OCI-LY1 (cell line): ENCODE measurements at regions not wholly inside any gene's neighbourhood (a gene's known extent, or its start where the extent isn't known, plus 50 kb on each side); places are given as distances from the start of the nearest gene placed in this dataset.

Experiments used
- EZH2 ChIP-seq: fragments of 200-600 bp; sonication (generic), shearing (Covaris generic); IDR thresholded peaks from 2 replicates; pipeline ENCODE4 v1.8.0; 2017; ENCODE audit warnings: borderline replicate concordance, mixed run types, mild to moderate bottlenecking, antibody characterized with exemption, low read length, moderate library complexity, mixed read lengths
- TF ChIP-seq, protein P1 (sequence below): fragments of 200-600 bp; sonication (generic), shearing (Covaris generic); IDR thresholded peaks from 2 replicates; pipeline ENCODE4 v1.5.1; 2017; ENCODE audit warnings: mild to moderate bottlenecking, antibody characterized with exemption, low read length, moderate library complexity, mixed read lengths

DNA sequence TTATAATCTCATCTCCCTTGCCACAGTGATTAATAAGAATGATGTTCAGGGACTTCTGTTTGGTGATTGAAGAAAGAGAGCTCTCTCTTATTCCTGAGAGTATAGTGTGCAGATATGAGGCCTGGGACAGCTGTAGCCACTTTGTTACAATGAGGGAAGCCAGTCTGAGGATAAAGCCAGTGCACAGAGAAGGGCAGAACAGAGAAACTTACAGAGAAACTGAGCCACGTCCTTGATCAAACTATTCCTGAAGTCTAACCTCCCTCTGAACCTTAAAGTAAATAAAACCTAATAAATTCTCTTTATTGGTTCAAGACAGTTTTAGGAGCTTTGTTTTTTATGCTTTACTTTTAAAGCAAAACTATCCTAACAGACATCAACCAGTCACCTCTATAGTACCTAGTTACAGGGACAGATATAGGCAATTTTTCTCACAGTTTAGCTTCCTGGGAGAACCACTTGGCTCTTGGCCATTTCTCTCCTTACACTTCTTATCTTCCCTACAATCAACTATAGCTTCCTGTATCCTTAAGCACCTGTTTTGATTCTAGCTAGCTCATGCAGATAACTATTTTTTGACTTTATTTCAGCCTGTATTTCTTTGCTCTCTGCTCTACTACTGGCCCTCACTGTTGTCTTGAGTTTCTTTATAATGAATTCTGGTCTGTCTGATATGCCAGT, 284.4 kb downstream of the SHQ1 start:
- TF ChIP-seq EZH2: no peak
- TF ChIP-seq, protein P1, sequence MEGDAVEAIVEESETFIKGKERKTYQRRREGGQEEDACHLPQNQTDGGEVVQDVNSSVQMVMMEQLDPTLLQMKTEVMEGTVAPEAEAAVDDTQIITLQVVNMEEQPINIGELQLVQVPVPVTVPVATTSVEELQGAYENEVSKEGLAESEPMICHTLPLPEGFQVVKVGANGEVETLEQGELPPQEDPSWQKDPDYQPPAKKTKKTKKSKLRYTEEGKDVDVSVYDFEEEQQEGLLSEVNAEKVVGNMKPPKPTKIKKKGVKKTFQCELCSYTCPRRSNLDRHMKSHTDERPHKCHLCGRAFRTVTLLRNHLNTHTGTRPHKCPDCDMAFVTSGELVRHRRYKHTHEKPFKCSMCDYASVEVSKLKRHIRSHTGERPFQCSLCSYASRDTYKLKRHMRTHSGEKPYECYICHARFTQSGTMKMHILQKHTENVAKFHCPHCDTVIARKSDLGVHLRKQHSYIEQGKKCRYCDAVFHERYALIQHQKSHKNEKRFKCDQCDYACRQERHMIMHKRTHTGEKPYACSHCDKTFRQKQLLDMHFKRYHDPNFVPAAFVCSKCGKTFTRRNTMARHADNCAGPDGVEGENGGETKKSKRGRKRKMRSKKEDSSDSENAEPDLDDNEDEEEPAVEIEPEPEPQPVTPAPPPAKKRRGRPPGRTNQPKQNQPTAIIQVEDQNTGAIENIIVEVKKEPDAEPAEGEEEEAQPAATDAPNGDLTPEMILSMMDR: no peak
